HG02588 (cell line): ENCODE measurements at regions not wholly inside any gene's neighbourhood (a gene's known extent, or its start where the extent isn't known, plus 50 kb on each side); places are given as distances from the start of the nearest gene placed in this dataset.
"Not testable (repeated sequence)": the region's sequence is repeated elsewhere in the genome, so short reads cannot be mapped to it uniquely, and the experiment has no call there.

Experiments used
- ATAC-seq: cut with Tn5 transposase; IDR thresholded peaks from one replicate; pipeline ENCODE4 v1.9.1; 2021; ENCODE audit warnings: mild to moderate bottlenecking, moderate library complexity; ENCODE audit not compliant: unreplicated experiment

DNA sequence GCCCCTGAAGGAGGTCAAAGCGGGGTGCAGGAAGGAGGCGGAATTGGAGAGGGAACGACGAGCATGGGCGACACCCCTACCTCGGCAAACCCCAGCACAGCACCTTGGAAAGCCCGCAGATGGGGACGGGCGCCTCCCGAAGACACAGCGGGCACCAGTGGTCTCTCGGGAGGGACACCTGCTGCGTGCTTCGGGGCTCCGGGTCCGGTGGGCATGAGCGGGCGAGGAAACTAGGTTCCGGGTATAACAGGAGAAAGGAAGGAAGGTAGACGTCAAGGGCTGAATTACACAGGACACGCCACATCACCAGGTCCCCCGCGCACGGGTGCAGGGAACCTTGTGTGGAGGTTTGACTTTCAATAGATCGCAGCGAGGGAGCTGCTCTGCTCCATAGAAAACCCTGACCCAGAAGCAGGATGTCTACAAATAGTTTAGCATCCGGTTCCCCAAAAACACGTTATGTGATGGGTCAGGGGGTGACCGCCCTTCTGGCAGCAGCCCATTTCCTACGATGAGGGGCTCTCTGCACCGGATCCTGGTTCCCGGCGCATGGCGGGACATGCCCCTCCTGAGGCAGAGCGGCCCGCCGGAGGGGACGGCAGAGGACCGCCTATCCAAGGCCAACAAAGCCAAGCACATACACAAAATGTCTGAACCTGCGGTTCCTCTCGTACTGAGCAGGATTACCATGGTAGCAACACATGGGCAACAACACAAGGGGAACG is 196.9 kb downstream of the ALG10 start:
- ATAC-seq = no peak

DNA sequence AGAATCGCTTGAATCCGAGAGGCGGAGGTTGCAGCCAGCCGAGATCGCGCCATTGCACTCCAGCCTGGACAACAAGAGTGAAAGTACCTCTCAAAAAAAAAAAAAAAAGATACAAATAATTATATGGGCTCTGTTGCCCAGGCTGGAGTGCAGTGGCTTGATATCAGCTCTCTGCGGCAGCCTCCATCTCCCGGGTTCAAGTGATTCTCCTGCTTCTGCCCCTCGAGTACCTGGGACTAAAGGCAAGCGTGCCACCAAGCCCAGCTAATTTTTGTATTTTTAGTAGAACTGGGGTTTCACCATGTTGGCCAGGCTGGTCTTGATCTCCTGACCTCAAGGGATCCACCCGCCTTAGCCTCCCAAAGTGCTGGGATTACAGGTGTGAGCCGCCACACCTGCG is 197.8 kb downstream of the ALG10 start:
- not testable (repeated sequence) for ATAC-seq

DNA sequence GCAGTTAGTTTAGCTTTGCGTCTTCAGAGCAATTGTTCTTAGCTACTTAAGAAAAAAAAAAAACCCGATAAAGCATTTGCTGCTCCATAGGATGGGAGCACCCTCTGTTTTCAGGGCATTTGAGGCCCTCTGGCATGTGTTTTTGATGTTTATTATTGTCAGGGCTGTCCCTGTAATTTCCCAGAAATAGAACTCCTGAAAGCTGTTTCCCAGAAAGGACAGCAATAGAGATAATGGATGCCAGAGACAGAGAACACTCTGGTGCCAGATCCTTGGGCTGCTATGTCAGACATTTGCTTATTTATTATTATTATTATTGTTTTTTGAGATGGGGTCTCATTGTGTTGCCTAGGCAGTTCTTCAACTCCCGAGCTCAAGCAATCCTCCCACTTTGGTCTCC is 201.3 kb downstream of the ALG10 start:
- no peak for ATAC-seq

DNA sequence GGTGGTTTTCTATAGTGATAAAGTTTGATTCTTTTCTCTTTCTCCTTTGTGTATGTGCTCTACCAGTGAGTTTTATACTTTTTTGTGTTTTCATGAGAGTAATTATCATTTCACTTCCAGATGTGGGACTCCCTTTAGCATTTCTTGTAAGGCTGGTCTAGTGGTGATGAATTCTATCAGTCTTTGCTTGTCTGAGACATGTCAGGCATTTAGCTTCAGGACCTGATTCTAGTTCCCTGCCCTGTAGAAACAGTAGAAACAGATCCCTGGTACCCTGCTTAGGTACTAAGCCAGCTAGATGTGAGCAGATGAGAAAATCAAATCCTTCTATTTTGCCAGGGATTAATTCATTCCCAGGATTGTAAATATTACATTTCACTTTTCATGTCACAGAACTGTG is 203.7 kb downstream of the ALG10 start:
- not testable (repeated sequence) for ATAC-seq

DNA sequence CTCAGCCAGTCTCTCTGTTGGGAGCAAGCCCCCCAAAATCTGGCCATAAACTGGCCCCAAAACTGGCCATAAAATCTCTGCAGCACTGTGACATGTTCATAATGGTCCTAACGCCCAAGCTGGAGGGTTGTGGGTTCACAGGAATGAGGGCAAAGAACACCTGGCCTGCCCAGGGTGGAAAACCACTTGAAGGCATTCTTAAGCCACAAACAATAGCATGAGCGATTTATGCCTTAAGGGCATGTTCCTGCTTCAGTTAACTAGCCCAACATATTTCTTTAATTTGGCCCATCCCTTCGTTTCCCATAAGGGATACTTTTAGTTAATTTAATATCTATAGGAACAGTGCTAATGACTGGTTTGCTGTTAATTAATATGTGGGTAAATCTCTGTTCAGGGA is 205.8 kb downstream of the ALG10 start:
- not testable (repeated sequence) for ATAC-seq

DNA sequence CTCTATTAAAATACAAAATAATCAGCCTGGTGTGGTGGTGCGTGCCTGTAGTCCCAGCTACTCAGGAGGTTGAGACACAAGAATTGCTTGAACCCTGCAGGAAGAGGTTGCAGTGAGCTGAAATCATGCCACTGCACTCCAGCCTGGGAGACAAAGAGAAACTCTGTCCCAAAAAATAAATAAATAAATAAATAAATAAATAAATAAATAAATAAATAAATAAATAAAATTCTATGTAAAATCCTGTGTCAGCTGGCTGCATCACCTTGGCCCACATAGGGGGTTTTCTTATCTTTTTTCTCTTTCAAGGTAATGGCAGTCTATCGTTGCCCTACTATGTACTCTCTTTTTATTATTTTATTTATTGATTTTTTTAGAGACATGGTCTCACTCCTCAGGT is 206.7 kb downstream of the ALG10 start:
- not testable (repeated sequence) for ATAC-seq

DNA sequence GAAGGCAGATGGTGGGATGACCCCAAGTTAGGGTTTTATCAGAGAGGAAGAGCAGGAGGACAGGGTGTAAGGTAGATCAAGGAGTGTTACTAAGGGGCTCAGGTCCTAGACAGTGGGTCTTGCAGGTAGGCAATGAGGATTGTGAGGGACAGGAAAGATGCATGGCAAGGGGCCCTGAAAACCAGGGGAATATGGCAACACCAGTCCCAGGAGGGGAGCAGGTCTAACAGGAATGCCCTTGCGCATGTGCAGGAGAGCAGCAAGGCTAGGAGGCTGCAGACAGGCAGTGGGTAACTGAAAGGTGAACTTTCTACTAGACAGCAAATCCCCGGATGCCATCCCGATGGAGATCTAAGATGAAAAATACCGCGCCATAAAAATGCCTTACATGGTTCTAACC is 211.3 kb downstream of the ALG10 start:
- no peak for ATAC-seq

DNA sequence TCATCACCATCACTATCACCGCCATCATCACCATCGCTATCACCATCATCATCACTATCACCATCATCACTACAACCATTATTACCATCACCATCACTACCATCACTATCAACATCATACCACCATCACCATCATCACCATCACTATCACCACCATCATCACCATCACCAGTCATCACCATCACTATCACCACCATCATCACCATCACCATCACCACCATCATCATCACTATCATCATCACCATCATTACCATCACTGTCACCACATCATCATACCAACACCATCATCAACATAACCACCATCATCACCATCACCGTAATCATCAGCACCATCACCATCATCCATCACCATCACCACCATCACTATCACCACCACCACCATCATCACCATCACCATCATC is 213.8 kb downstream of the ALG10 start:
- ATAC-seq = no peak

DNA sequence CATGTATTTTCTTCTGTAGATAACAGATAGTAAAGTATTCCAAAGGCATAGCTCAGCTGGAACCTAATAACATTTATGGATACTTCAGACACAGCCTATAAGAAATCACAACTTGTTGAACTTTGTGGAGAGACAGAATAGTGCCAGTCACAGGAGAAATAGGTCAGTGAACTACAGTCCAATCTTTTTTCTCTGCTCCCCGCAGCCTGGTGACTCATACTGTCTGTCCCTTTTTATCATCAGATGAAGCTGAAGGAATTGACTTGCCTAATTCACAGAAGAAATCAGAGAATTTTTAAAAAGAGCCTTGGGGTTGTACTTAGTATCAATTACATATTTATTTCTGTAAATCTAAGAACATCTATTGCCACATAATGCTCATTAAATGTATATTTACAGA is 222.3 kb downstream of the ALG10 start:
- ATAC-seq = no peak

DNA sequence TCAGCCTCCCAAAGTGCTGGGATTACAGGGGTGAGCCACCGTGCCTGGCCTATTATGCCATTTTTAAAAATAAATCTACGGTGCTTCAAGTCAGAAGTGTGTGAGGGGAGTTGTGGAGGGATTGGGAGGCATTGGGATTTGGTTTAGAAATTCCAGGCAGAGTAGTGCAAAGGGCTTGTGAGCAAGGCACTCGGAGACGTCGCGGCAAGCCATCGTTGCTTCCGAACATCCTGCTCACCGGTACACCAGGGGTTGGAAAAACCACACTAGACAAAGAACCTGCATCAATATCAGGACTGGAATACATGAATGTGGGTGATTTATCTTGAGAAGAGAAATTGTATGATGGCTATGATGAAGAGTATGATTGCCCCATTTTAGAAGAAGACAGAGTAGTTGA is 227.0 kb downstream of the ALG10 start:
- ATAC-seq = no peak

DNA sequence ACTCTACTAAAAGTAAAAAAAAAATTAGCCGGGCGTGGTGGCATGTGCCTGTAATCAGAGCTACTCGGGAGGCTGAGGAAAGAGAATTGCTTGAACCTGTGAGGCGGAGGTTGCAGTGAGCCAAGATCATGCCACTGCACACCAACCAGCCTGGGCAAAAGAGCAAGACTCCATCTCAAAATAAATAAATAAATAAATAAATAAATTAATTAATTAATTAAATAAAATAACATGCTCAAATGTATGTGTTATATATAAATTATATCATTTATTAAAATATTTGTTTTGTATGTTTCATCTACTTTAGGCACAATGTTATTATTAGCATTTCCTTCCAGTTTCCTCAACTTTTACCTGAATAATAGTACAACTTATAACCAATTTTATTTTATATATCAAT is 229.6 kb downstream of the ALG10 start:
- not testable (repeated sequence) for ATAC-seq

DNA sequence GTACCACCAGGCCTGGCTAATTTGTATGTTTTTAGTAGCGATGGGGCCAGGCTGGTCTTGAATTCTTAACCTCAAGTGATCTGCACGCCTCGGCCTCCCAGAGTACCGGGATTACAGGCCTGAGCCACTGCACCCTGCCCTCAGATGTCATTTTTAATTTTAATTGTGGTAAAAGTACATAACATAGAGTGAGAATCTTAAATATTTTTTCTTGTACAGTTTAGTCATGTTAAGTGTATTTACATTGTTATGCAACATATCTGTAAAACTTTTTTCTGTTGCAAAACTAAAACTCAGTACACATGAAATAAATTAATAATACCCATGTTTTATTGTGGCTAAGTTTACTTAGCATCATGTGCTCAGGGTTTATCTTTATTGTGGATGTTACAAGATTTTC is 231.4 kb downstream of the ALG10 start:
- ATAC-seq = no peak

DNA sequence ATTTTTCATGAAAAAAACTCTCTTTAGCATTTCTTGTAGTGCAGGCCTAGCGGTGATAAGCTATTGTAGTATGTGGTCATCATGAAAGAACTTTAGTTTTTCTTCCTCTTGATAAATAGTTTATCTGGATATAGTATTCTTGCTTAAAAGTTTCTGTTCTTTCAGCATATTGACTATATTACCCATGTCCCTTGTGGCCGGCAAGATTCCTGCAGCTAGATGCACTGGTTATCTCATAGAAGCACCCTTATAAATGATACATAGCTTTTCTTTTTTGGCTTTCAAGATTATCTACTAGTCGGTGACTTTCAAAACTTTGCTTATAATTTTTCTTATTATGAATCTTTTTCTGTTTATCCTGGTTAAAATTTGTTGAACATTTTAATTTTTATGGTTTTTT is 234.8 kb downstream of the ALG10 start:
- ATAC-seq = no peak

DNA sequence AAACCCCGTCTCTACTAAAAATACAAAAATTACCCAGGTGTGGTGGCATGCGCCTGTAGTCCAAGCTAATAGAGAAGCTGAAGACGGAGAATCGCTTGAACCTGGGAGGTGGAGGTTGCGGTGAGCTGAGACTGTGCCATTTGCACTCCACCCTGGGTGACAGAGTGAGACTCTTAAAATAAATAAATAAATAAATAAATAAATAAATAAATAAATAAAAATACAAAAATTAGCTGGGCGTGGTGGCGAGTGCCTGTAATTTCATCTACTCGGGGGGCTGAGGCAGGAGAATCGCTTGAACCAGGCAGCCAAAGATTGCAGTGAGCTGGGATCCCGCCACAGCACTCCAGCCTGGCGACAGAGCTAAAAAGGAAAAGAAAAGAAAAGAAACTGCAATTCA is 239.8 kb downstream of the ALG10 start:
- not testable (repeated sequence) for ATAC-seq

DNA sequence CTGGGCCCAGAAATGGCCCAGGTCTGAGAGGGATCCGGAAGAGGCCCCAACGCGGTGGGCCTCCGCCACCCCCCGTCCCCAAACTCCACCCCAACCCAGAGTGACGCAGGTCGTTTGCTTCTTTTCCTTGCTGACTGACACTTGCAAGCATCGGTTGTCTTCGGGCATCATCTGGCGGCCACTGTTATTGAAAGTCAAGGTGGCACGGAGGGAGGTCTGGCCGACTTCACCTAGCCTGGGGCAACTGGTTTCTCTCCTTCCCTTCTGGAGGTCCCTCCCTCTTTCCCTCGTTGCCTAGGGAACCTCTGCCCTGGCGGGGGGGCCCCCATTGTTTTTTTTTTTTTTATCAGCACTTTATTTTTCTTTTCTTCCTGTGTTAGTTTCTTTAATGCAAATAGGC is 241.8 kb downstream of the ALG10 start:
- ATAC-seq = no peak

DNA sequence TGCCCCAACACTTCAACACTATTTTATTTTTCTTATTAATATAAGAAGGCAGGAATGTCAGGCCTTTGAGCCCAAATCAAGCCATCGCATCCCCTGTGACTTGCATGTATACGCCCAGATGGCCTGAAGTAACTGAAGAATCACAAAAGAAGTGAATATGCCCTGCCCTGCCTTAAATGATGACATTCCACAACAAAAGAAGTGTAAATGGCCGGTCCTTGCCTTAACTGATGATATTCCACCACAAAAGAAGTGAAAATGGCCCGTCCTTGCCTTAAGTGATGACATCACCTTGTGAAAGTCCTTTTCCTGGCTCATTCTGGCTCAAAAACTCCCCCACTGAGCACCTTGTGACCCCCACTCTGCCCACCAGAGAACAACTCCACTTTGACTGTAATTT is 251.4 kb downstream of the ALG10 start:
- ATAC-seq = not testable (repeated sequence)

DNA sequence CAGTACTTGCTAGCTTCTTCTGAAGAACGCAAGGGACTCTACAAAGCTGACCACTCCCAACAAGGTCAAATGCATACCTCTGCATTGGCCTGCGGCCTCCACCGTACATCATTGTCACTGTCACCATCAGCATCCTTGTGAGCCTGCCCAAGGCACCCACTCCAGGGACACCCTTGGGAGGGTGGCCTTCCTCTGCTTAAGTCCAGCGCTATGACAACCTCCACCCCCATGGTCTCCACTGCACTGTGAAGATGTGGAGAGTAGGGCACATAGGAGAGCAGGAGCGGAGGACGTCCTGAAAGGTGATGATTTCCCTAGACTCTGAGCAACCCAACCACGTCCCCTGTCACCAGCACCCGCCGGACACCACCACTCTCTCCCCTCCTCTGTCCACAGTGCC is 252.8 kb downstream of the ALG10 start:
- ATAC-seq = no peak

DNA sequence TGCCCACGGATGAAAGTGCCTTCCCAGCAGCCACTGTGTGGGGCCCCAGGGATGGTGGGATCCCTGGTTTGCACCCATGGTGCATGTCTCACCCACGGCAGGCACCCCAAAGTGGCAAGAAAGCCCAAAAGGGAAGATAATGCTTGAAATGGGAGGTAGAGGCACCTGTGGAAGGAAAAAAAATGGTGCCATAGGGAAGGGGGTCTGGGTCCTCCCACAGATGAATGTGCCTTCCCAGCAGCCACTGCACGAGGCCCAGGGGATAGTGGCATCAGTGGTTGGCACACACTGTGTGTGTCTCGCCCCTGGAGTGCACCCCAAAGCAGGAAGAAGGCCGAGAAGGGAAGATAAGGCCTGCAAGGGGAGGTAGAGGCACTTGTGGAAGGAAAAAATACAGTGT is 264.2 kb downstream of the ALG10 start:
- no peak for ATAC-seq

DNA sequence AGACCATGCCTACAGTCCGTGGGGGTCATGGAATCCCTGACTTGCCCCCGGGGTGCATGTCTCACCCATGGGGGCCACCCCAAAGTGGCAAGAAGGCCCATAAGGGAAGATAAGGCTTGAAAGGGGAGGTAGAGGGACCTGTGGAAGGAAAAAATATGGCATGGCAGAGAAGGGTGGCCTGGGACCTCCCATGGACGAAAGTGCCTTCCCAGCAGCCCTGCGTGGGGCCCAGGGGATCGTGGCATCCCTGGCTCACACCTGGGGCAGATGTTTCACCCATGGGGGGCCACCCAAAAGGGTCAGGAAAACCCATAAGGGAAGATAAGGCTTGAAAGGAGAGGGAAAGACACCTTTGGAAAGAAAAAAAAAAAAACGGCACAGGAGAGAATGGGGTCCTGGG is 264.6 kb downstream of the ALG10 start:
- no peak for ATAC-seq

DNA sequence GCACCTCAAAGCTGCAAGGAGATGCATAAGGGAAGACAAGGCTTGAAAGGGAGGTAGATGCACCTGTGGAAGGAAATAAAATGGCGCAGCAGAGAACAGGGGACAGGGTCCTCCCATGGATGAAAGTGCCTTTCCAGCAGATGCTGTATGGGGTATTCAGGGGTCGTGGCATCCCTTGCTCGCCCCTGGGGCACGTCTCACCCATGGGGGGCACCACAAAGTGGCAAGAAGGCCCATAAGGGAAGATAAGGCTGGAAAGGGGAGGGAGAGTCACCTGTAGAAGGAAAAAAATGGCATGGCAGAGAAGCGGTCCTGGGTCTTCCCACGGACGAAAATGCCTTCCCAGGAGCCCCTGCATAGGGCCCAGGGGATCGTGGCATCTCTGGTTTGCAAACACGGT is 265.1 kb downstream of the ALG10 start:
- ATAC-seq = no peak

DNA sequence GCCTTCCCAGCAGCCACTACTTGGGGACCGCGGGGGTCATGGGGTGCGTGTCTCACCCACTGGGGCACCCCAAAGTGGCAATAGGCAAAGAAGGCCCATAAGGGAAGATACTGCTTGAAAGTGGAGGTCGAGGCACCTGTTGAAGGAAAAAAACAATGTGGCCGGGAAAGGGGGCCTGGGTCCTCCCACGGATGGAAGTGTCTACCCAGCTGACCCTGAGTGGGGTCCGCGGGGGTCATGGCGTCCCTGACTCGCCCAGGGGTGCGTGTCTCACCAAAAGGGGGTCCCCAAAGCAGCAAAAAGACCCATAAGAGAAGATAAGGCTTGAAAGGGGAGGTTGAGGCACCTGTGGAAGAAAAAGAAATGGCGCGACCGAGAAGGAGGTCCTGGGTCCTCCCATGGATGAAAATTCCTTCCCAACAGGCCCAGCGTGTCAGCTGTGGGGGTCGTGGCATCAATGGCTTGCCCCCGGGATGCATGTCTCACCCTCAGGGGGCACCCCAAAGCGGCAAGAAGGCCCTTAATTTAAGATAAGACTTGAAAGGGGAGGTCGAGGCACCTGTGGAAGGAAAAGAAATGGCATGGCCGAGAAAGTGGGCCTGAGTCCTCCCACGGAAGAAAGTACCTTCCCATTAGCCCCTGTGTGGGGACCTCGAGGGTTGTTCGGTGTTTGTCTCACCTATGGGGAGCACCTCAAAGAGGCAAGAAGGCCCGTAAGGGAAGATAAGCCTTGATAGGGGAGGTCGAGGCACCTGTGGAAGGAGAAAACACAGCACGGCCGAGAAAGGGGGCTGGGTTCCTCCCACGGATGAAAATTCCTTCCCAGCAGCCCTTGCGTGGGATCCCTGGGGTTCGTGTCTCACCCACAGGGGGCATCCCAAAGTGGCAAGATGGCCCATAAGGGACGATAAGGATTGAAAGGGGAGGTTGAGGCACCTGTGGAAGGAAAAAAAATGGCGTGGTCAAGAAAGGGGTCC is 266.0 kb downstream of the ALG10 start:
- ATAC-seq = no peak

DNA sequence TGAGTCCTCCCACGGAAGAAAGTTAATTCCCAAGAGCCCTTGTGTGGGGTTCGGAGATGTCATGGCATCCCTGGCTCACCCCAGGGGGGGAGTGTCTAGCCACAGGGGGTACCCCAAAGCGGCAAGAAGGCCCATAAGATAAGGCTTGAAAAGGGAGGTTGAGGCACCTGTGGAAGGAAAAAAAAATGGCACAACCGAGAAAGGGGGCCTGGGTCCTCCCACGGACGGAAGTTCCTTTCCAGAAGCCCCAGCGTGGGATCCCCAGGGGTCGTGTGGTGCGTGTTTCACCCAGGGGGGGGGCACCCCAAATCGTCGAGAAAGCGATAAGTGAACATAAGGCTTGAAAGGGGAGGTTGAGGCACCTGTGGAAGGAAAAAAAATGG is 266.7 kb downstream of the ALG10 start:
- no peak for ATAC-seq
